Kidney (tissue), 13 donors: ENCODE measurements at regions not wholly inside any gene's neighbourhood (a gene's known extent, or its start where the extent isn't known, plus 50 kb on each side); places are given as distances from the start of the nearest gene placed in this dataset.

Source experiments
- DNase-seq, 5 donors: peaks; one replicate each; pipeline ENCODE4 v3.0.0-alpha.2; 2013 to 2020
- FAIRE-seq: peaks from 2 replicates; lab custom pipeline; 2012; peaks lifted over from hg19 to GRCh38; lab: Jason Lieb, UNC
- H3K27ac ChIP-seq, 2 donors: one replicate each; pipeline ENCODE4 v1.7.0; 2013; ENCODE audit warnings: low read depth in 2 of 2, low read length in 2 of 2, inconsistent platforms in 1 of 2
- H3K27me3 ChIP-seq: one replicate; pipeline ENCODE4 v1.7.1; 2013; ENCODE audit warnings: low read length, inconsistent platforms; ENCODE audit not compliant: control insufficient read depth, insufficient read depth
- H3K36me3 ChIP-seq, 3 donors: one replicate each; pipeline versions ENCODE4 v1.7.0 to v1.7.1; 2013; ENCODE audit warnings: low read length in 3 of 3, control low read depth in 1 of 3, inconsistent platforms in 1 of 3; ENCODE audit not compliant: insufficient read depth in 3 of 3, control insufficient read depth in 2 of 3
- H3K4me1 ChIP-seq, 3 donors: one replicate each; pipeline versions ENCODE4 v1.7.0 to v1.7.1; 2013; ENCODE audit warnings: low read length in 3 of 3, inconsistent platforms in 1 of 3, low read depth in 1 of 3; ENCODE audit not compliant: control insufficient read depth in 2 of 3, insufficient read depth in 2 of 3
- H3K4me3 ChIP-seq, 3 donors: one replicate each; pipeline versions ENCODE4 v1.7.0 to v1.8.1; 2013; ENCODE audit warnings: low read length in 3 of 3, control low read depth in 1 of 3, inconsistent platforms in 1 of 3
- H3K9ac ChIP-seq, 3 donors: one replicate each; pipeline versions ENCODE4 v1.7.0 to v1.7.1; 2013; ENCODE audit warnings: low read length in 3 of 3, control low read depth in 1 of 3, inconsistent platforms in 1 of 3
- H3K9me3 ChIP-seq, 3 donors: one replicate each; pipeline versions ENCODE4 v1.7.0 to v1.7.1; 2013; ENCODE audit warnings: low read length in 3 of 3, control low read depth in 1 of 3, inconsistent platforms in 1 of 3; ENCODE audit not compliant: control insufficient read depth in 2 of 3, insufficient read depth in 1 of 3
- CTCF ChIP-seq: IDR thresholded peaks from 3 replicates; pipeline ENCODE4 v1.5.1; 2012; ENCODE audit warnings: mild to moderate bottlenecking, moderate library complexity, borderline replicate concordance; ENCODE audit not compliant: insufficient read depth; ENCODE audit errors: extremely low read depth
- intact Hi-C: fragments of 100-400 bp; cut with DNase I; formaldehyde crosslinking; loops from one replicate; pipeline ENCODE4 v1.11.1; 2022
- donor health status: control.
- donor health status: control.
- donor health status: control.
- donor health status: control.
- donor health status: control.
- donor health status: DM: yes; HTN: yes; CAD: no.
- donor health status: Normal renal cell carcinoma (clear cell type).

GRCh38 chr13:88142653-88143052 is 471.5 kb downstream of the SLITRK5 start:
- H3K4me1 ChIP-seq = no peaks in the 10 kb centered on the region
- no peak overlapping the region for H3K4me3 ChIP-seq
- no peaks in the 10 kb centered on the region for H3K36me3 ChIP-seq
- TF ChIP-seq CTCF = no peak
- FAIRE-seq (no peak), DNase-seq (no peak)
- H3K9ac ChIP-seq = no peak overlapping the region
- H3K27me3 ChIP-seq = no peaks in the 10 kb centered on the region
- H3K27ac ChIP-seq = no peak overlapping the region
- H3K9me3 ChIP-seq = no peaks in the 10 kb centered on the region
- intact Hi-C loops = no loop called here

DNA sequence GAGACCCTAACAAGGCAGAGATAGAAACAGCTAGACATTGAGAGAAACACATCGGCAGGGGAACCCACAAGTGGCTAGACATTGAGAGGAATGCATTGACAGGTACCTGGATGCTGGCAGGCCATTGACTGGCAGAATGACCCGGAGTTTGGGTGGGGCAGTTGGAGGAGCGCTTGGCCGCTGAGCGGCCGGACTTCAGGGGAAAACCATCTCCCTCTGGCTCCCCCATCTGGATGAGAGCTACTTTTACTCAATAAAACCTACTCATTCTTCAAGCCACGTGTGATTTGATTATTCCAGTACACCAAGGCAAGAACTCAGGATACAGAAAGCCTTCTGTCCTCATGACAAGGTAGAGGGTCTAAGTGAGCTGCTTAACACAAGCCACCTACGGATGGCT is 473.4 kb downstream of the SLITRK5 start:
- intact Hi-C loops = no loop called here
- Histone ChIP-seq H3K4me1 (no peaks in the 10 kb centered on the region), H3K27me3 (no peaks in the 10 kb centered on the region), H3K4me3 (no peak overlapping the region), H3K9me3 (no peaks in the 10 kb centered on the region), H3K27ac (no peak overlapping the region), H3K9ac (no peak overlapping the region), H3K36me3 (no peaks in the 10 kb centered on the region)
- DNase-seq = no peak
- no peak for FAIRE-seq
- TF ChIP-seq CTCF = no peak

- H3K4me1 ChIP-seq = no peaks in the 10 kb centered on the region
- no peak overlapping the region for H3K27ac ChIP-seq
- intact Hi-C loops = no loop called here
- TF ChIP-seq CTCF = no peak
- DNase-seq (no peak), FAIRE-seq (no peak)
- H3K36me3 ChIP-seq = no peaks in the 10 kb centered on the region
- no peak overlapping the region for H3K4me3 ChIP-seq
- no peaks in the 10 kb centered on the region for H3K27me3 ChIP-seq
- no peak overlapping the region for H3K9ac ChIP-seq
- no peaks in the 10 kb centered on the region for H3K9me3 ChIP-seq
Observed at GRCh38 chr13:88153353-88153752, 482.2 kb downstream of the SLITRK5 start.

DNA sequence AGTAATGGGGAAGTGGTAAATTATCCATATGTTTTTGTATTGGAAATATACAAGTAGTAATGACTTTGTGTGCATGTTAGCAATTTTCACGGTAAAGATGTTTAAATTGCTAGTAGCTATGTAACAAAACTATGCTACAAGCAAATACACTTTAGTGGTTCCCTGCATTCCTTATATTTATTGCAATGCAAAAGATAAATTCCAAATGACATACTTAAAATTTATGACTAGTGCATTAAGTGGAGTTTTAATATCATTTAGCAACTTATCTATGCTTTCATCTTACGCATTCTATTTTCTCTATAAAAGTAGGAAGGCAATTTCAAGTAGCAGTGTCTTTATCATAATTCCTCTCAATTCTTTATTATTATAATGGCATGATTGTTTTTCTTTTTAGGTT is 482.8 kb downstream of the SLITRK5 start:
- no peaks in the 10 kb centered on the region for H3K36me3 ChIP-seq
- intact Hi-C loops = no loop called here
- H3K4me3 ChIP-seq = no peak overlapping the region
- no peak overlapping the region for H3K9ac ChIP-seq
- H3K27me3 ChIP-seq = no peaks in the 10 kb centered on the region
- no peaks in the 10 kb centered on the region for H3K9me3 ChIP-seq
- FAIRE-seq (no peak), DNase-seq (no peak)
- H3K27ac ChIP-seq = no peak overlapping the region
- TF ChIP-seq CTCF = no peak
- no peaks in the 10 kb centered on the region for H3K4me1 ChIP-seq
